ENCODE measurements at regions not wholly inside any gene's neighbourhood (a gene's known extent, or its start where the extent isn't known, plus 50 kb on each side); places are given as distances from the start of the nearest gene placed in this dataset.

GRCh38 chr4:11636031-11636430 is 207.3 kb upstream of the HS3ST1 start:
- TF ChIP-seq ZNF175 (tag by site-specific recombination; IDR thresholded peaks at IDR 0.05) = no peak
- TF ChIP-seq ZNF350 (tag by site-specific recombination; IDR thresholded peaks at IDR 0.05) = no peak
- TF ChIP-seq CTCF (tag by site-specific recombination; IDR thresholded peaks at IDR 0.05) = no peak
- no peak for TF ChIP-seq ELK4 (IDR thresholded peaks at IDR 0.05; ENCODE audit: borderline replicate concordance, low read depth, low read length)
- no peak for TF ChIP-seq ZNF692 (tag by site-specific recombination; IDR thresholded peaks at IDR 0.05)
- TF ChIP-seq ZNF645 (tag by site-specific recombination; IDR thresholded peaks at IDR 0.05) = no peak
